Cardiac muscle cell (in vitro differentiated cells and primary cell): ENCODE measurements at regions not wholly inside any gene's neighbourhood (a gene's known extent, or its start where the extent isn't known, plus 50 kb on each side); places are given as distances from the start of the nearest gene placed in this dataset.

Experiments used
- DNase-seq, 2 donors: peaks; one replicate each; pipeline versions ENCODE4 v3.0.0 to v3.0.0-alpha.2; 2010 to 2017; ENCODE audit warnings: low read depth in 1 of 2, low spot score in 1 of 2
- H3K27ac ChIP-seq: fragments of 200-600 bp; sonication (generic); 2 replicates; pipeline ENCODE4 v1.5.1; 2016
- H3K27me3 ChIP-seq: fragments of 200-600 bp; sonication (generic); 2 replicates; pipeline ENCODE4 v1.6.0; 2016; ENCODE audit warnings: control low read depth
- H3K36me3 ChIP-seq: fragments of 200-600 bp; sonication (generic); 2 replicates; pipeline ENCODE4 v1.5.1; 2016; ENCODE audit warnings: control low read depth
- H3K4me1 ChIP-seq: fragments of 200-600 bp; sonication (generic); 2 replicates; pipeline ENCODE4 v1.8.1; 2017; ENCODE audit warnings: low read depth, mild to moderate bottlenecking, mixed run types
- H3K4me3 ChIP-seq: fragments of 200-600 bp; sonication (generic); 2 replicates; pipeline ENCODE4 v1.5.1; 2016; ENCODE audit warnings: mild to moderate bottlenecking
- H3K9me3 ChIP-seq: fragments of 200-600 bp; sonication (generic); 2 replicates; pipeline ENCODE4 v1.5.1; 2017; ENCODE audit warnings: low read depth, mild to moderate bottlenecking, control low read depth
- TF ChIP-seq, protein P1 (sequence below): IDR thresholded peaks from 2 replicates; pipeline ENCODE4 v1.5.1; 2012; ENCODE audit warnings: low read depth, mild to moderate bottlenecking, low read length

DNA sequence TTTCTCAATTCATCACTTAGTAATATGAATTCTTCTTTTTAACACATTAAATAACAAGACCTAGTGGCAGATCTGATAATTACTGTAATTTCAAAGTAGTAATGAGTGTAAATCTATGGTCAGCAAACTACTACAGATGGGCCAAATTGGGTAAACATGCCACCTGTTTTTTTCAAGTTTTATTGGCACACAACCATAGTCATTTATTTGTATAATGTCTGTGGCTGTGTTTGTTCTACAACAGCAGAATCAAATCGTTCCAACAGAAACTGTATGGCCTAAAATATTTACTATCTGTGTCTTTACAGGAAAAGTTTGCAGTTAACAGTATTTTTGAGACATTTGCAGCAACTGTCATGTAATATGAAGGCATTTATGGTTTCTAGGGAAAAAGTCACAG lies 86.1 kb upstream of the EYA2 start:
- DNase-seq = no peak
- Histone ChIP-seq H3K4me3 (no peak overlapping the region), H3K36me3 (no peaks in the 10 kb centered on the region), H3K4me1 (no peaks in the 10 kb centered on the region), H3K9me3 (no peaks in the 10 kb centered on the region), H3K27ac (no peak overlapping the region), H3K27me3 (peaks cover 18% of the 10 kb centered on the region)
- TF ChIP-seq, protein P1, sequence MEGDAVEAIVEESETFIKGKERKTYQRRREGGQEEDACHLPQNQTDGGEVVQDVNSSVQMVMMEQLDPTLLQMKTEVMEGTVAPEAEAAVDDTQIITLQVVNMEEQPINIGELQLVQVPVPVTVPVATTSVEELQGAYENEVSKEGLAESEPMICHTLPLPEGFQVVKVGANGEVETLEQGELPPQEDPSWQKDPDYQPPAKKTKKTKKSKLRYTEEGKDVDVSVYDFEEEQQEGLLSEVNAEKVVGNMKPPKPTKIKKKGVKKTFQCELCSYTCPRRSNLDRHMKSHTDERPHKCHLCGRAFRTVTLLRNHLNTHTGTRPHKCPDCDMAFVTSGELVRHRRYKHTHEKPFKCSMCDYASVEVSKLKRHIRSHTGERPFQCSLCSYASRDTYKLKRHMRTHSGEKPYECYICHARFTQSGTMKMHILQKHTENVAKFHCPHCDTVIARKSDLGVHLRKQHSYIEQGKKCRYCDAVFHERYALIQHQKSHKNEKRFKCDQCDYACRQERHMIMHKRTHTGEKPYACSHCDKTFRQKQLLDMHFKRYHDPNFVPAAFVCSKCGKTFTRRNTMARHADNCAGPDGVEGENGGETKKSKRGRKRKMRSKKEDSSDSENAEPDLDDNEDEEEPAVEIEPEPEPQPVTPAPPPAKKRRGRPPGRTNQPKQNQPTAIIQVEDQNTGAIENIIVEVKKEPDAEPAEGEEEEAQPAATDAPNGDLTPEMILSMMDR = no peak

DNA sequence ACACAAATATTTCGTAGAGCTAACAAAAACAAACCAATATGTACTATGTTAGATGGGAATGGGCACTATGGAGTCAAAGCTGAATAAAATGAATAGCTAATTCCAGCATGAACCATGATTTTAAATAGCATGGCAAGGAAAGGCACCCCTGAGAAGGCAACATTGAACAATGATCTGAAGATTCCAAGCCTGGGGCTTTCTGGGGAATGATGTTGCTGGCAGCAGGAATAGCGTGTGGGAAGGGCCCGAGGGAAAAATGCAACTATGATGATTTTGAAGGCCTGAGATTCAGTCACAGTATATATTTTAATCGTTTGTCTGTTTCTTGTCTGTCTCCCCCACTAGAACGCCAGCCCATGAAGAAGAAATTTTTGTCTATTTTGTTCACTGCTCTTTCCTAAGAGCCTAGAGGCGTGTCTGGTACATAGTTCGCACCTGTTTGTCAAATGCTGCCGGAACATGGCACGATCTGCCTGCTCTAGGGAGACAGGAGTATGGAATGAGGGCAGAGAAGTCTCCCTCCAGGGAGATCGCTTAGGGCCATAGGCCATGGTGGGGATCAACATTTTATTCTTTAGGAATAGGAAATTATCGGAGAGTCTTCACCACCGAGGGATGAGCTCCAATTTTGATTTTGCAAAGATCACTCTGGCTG lies 84.8 kb upstream of the EYA2 start:
- H3K4me1 ChIP-seq = peaks cover 6% of the 10 kb centered on the region
- peaks cover 18% of the 10 kb centered on the region for H3K27me3 ChIP-seq
- DNase-seq = no peak
- H3K27ac ChIP-seq = no peak overlapping the region
- H3K9me3 ChIP-seq = no peaks in the 10 kb centered on the region
- no peak overlapping the region for H3K4me3 ChIP-seq
- H3K36me3 ChIP-seq = no peaks in the 10 kb centered on the region
- TF ChIP-seq, protein P1 = no peak

- no peaks in the 10 kb centered on the region for H3K9me3 ChIP-seq
- TF ChIP-seq, protein P1 = no peak
Measured at GRCh38 chr20:46810448-46811223, 84.0 kb upstream of the EYA2 start.

DNA sequence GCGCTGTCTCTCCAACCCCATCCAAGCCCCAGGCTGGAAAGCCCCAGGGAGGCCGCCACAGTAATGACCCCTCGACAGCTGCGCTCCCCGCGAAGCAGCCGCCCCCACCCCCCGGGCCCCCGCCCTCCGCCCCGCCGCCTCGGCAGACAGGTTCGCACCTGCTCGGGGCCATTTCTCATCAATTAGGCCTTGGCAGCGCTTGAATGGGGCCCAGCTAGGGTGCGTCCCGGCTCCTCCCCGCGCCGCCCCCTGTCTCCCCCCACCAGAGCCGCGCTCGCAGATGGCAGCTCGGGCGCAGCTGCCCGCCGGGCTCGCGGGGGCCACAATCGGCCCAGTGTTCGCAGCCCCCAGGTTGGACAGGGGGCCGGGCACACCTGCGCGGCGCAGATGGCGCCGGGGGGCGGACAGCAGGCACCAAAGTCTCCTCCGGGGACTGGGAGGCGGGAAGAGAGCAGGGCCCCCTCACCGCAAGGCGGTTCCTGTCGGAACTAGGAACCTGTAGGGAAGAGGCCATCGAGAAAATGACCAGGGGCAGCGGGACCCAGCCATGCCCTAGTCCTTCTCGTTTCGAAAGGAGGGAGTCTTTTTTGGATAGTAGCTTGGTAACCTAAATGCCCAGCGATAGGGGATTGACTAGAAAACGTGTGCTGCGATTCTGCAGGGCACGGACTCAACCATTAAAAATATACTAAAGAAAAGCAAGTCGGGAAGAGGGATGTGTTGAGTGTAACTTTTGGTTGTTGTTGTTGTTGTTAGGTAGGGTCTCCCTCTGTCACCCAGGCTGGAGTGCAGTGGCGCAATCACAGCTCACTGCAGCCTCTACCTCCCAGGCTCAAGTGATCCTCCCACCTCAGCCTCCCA lies 83.2 kb upstream of the EYA2 start:
- Histone ChIP-seq H3K27me3 (peaks cover 18% of the 10 kb centered on the region), H3K27ac (no peak overlapping the region), H3K9me3 (no peaks in the 10 kb centered on the region), H3K36me3 (no peaks in the 10 kb centered on the region), H3K4me3 (peak overlapping the region; percentile 31), H3K4me1 (peaks cover 6% of the 10 kb centered on the region)
- no peak for DNase-seq
- TF ChIP-seq, protein P1 = no peak

More at GRCh38 chr20:46810448-46811223, 84.0 kb upstream of the EYA2 start:
- DNase-seq = no peak
- H3K27ac ChIP-seq = no peak overlapping the region
- no peaks in the 10 kb centered on the region for H3K36me3 ChIP-seq
- peaks cover 6% of the 10 kb centered on the region for H3K4me1 ChIP-seq
- H3K4me3 ChIP-seq = no peak overlapping the region
- H3K27me3 ChIP-seq = peaks cover 18% of the 10 kb centered on the region

DNA sequence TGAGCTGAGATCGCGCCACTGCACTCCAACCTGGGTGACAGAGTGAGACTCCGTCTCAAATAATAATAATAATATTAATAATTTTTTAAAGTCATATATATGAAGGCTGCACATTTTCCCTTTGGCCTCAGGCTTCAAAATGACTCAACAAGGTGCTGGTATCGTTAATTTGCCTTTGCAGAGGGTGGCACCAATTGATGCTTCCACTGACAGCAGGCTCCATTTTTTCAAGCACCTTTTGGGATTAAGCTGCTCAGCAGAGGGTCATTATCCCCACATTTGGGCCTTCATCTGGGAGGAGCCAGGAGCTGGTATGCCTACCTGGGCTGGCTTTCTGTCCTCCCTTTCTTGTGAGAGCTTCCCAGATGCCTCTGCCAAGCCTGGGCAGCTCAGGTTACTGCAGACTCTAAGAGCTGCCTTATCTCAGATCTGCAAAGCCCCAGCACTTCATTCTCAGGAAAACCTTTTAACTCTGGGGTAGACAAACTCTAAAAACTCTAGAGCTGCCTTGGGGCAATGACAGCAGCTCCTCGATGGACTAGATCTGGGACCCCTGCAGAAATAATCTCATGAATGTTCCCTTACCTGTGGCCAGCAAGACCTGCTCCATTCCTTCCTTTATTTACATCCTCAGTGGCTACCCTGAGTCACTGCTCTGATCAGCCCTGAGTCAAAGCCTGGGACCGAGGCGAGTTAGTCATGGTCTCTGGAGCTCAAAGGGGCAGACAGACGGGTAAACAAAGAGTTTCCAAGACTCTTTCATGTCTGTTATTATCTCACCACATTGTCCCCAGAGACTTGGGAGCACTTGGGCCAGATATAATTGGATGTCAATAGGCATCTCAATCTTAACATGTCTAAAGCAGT lies 80.0 kb upstream of the EYA2 start:
- no peaks in the 10 kb centered on the region for H3K36me3 ChIP-seq
- TF ChIP-seq, protein P1 = no peak
- H3K4me1 ChIP-seq = peaks cover 6% of the 10 kb centered on the region
- no peaks in the 10 kb centered on the region for H3K9me3 ChIP-seq
- H3K4me3 ChIP-seq = no peak overlapping the region
- peaks cover 18% of the 10 kb centered on the region for H3K27me3 ChIP-seq
- no peak overlapping the region for H3K27ac ChIP-seq
- peak; percentile 25 to 59 for DNase-seq
